Parathyroid adenoma (tissue), 2 donors: ENCODE measurements at regions not wholly inside any gene's neighbourhood (a gene's known extent, or its start where the extent isn't known, plus 50 kb on each side); places are given as distances from the start of the nearest gene placed in this dataset.

Experiments
- H2AFZ ChIP-seq: fragments of 300-600 bp; sonication (generic); one replicate; pipeline ENCODE4 v1.7.0; 2017; ENCODE audit warnings: antibody characterized with exemption, mild to moderate bottlenecking
- H3K27ac ChIP-seq: fragments of 300-600 bp; sonication (generic); one replicate; pipeline ENCODE4 v1.7.0; 2017
- H3K27me3 ChIP-seq: fragments of 300-600 bp; sonication (generic); one replicate; pipeline ENCODE4 v1.7.0; 2017; ENCODE audit warnings: low read length; ENCODE audit not compliant: control insufficient read depth, insufficient read depth
- H3K36me3 ChIP-seq: fragments of 300-600 bp; sonication (generic); one replicate; pipeline ENCODE4 v1.7.0; 2017; ENCODE audit warnings: low read length; ENCODE audit not compliant: control insufficient read depth, insufficient read depth
- H3K4me1 ChIP-seq: fragments of 300-600 bp; sonication (generic); one replicate; pipeline ENCODE4 v1.7.0; 2017; ENCODE audit warnings: control low read depth
- H3K4me2 ChIP-seq: fragments of 300-600 bp; sonication (generic); one replicate; pipeline ENCODE4 v1.7.0; 2017; ENCODE audit warnings: low read length
- H3K4me3 ChIP-seq: fragments of 300-600 bp; sonication (generic); one replicate; pipeline ENCODE4 v1.7.0; 2017; ENCODE audit warnings: low read depth, low read length
- H3K79me2 ChIP-seq: fragments of 300-600 bp; sonication (generic); one replicate; pipeline ENCODE4 v1.7.0; 2017; ENCODE audit warnings: control low read depth
- H3K9ac ChIP-seq: fragments of 300-600 bp; sonication (generic); one replicate; pipeline ENCODE4 v1.7.0; 2017; ENCODE audit warnings: mild to moderate bottlenecking
- H3K9me3 ChIP-seq: fragments of 300-600 bp; sonication (generic); one replicate; pipeline ENCODE4 v1.7.0; 2017; ENCODE audit warnings: low read length; ENCODE audit not compliant: control insufficient read depth
- TF ChIP-seq, protein P1 (sequence below): fragments of 300-600 bp; sonication (generic); IDR thresholded peaks from one replicate; pipeline ENCODE4 v1.7.0; 2017; ENCODE audit warnings: antibody characterized with exemption, mild to moderate bottlenecking
- donor health status: primary hyperparathyroidism.

DNA sequence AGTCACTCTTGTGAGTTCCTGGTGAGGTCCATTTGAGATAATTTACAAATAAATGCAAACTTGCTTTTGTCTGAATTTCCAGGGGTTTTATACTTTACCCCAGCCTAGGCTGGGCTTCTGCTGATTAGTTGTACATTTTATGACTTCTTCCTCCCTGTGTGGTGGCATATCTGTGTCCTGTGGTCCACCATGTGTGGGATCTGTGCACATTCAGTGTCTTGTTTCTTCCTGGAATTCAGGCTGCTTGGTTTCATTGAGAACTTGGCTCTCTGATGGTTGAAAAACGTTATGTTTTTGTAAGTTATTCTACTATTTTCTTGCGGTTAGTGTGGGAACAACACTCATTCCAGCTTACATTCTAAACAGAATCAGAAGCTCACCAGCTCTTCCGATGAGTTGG lies 523.4 kb upstream of the PFKP start:
- Histone ChIP-seq H3K4me2 (no peak overlapping the region), H3K4me3 (no peak overlapping the region), H2AFZ (no peak overlapping the region), H3K36me3 (no peaks in the 10 kb centered on the region), H3K79me2 (no peaks in the 10 kb centered on the region), H3K27ac (no peak overlapping the region), H3K9me3 (no peaks in the 10 kb centered on the region), H3K9ac (no peak overlapping the region), H3K27me3 (no peaks in the 10 kb centered on the region), H3K4me1 (no peaks in the 10 kb centered on the region)
- TF ChIP-seq, protein P1, sequence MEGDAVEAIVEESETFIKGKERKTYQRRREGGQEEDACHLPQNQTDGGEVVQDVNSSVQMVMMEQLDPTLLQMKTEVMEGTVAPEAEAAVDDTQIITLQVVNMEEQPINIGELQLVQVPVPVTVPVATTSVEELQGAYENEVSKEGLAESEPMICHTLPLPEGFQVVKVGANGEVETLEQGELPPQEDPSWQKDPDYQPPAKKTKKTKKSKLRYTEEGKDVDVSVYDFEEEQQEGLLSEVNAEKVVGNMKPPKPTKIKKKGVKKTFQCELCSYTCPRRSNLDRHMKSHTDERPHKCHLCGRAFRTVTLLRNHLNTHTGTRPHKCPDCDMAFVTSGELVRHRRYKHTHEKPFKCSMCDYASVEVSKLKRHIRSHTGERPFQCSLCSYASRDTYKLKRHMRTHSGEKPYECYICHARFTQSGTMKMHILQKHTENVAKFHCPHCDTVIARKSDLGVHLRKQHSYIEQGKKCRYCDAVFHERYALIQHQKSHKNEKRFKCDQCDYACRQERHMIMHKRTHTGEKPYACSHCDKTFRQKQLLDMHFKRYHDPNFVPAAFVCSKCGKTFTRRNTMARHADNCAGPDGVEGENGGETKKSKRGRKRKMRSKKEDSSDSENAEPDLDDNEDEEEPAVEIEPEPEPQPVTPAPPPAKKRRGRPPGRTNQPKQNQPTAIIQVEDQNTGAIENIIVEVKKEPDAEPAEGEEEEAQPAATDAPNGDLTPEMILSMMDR, result no peak

DNA sequence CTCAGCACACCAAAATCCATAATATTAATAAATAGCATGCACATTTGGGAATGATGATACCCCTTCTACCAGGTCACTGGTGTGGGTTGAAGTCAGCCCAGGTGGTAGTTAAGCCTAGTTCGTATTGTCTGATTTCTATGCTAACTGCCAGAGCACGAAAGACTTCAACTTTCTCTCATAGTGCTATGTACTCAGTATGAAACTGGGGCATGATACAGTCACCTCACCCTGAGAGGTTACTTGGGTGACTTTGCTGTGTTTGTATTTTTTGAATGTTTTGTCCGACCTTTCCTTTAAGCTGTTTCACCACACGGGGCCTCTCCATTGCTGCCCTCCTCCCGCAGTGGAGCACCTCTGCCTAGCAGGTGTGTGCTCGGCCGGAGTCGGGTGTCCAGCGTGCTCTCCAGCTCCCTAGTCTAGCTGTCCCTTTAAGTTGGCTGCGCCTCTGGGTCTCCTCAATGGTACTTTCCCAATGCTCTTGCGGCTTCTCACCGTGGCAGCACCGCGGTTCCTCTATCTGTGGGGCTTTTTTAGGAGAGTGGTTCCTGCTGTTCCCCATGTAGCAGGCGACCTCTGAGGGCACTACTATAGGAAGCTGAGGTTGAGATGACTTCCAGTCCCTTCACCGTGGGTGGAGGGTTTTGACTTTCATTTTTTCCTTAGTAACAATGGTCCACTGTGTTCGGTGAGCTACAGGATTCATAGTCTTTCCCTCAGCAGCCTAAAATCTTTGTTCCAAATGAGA lies 524.0 kb upstream of the PFKP start:
- Histone ChIP-seq H2AFZ (no peak overlapping the region), H3K36me3 (no peaks in the 10 kb centered on the region), H3K79me2 (no peaks in the 10 kb centered on the region), H3K9me3 (no peaks in the 10 kb centered on the region), H3K27ac (no peak overlapping the region), H3K27me3 (no peaks in the 10 kb centered on the region), H3K4me3 (no peak overlapping the region), H3K9ac (no peak overlapping the region), H3K4me1 (no peaks in the 10 kb centered on the region), H3K4me2 (no peak overlapping the region)
- TF ChIP-seq, protein P1, result no peak

DNA sequence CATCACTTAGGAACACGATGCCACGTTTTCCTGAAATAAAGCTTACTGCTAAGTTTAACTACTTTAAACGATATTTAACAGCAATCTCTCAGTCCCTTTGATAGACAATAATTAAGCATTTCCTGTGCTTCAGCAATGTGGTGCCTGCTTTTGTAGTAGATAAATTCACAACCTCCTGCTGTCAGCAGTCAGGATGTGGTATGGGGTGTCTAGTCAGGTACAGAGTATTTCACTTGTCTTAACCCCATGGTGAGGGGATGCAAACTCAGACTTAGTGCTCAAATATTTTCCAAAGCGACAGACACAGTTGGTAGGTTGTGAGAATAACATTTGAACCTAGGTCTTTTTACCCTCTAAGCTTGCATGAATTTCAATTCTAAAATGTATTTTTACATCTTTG lies 526.2 kb upstream of the PFKP start:
- Histone ChIP-seq H3K27ac (no peak overlapping the region), H2AFZ (no peak overlapping the region), H3K79me2 (no peaks in the 10 kb centered on the region), H3K4me3 (no peak overlapping the region), H3K4me1 (no peaks in the 10 kb centered on the region), H3K9me3 (no peaks in the 10 kb centered on the region), H3K36me3 (no peaks in the 10 kb centered on the region), H3K27me3 (no peaks in the 10 kb centered on the region), H3K9ac (no peak overlapping the region), H3K4me2 (no peak overlapping the region)
- TF ChIP-seq, protein P1, result no peak

DNA sequence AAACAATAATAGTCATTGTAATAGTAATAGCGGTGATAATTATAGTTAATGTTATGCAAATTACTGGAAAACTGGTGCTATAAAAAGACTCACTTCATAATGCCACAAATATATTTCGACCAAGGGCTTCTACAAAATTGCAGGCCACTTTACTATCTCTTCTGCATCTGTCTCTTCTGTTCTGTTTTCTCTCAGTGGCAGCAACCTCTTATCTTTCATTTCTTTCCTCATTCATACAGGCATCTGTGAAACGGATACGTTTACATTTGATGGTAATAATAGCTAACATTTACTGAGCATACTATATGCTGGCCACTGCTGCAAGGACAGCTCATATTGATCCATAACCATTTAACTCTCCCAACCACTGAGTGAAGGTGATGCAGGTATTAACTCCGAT lies 537.4 kb upstream of the PFKP start:
- no peaks in the 10 kb centered on the region for H3K4me1 ChIP-seq
- no peaks in the 10 kb centered on the region for H3K9me3 ChIP-seq

More for the DNA sequence above, 537.4 kb upstream of the PFKP start:
- no peak overlapping the region for H3K27ac ChIP-seq
- no peak overlapping the region for H3K9ac ChIP-seq
- no peak overlapping the region for H3K4me3 ChIP-seq
- H3K36me3 ChIP-seq, result no peaks in the 10 kb centered on the region
- no peaks in the 10 kb centered on the region for H3K79me2 ChIP-seq
- no peaks in the 10 kb centered on the region for H3K27me3 ChIP-seq
- TF ChIP-seq, protein P1, result no peak
- no peak overlapping the region for H2AFZ ChIP-seq
- H3K4me2 ChIP-seq, result no peak overlapping the region
